Activated CD8-positive, alpha-beta memory T cell treated with anti-CD3 and anti-CD28 coated beads, Interleukin-2, amount 50 U/mL, for 4 hours (primary cell): ENCODE measurements at regions not wholly inside any gene's neighbourhood (a gene's known extent, or its start where the extent isn't known, plus 50 kb on each side); places are given as distances from the start of the nearest gene placed in this dataset.
"Not testable (repeated sequence)": the region's sequence is repeated elsewhere in the genome, so short reads cannot be mapped to it uniquely, and the experiment has no call there.

ENCODE experiments used
- DNase-seq: peaks from one replicate; pipeline ENCODE4 v3.0.0-alpha.2; 2020

- DNase-seq = not testable (repeated sequence)
Measured at GRCh38 chr12:14215949-14216348, 149.5 kb upstream of the ATF7IP start.

- DNase-seq = no peak
Measured at GRCh38 chr12:14216405-14217294, 148.8 kb upstream of the ATF7IP start.

GRCh38 chr12:14219156-14219555 is 146.3 kb upstream of the ATF7IP start:
- no peak for DNase-seq

GRCh38 chr12:14219670-14220069 is 145.8 kb upstream of the ATF7IP start:
- not testable (repeated sequence) for DNase-seq

GRCh38 chr12:14225064-14225463 is 140.4 kb upstream of the ATF7IP start:
- no peak for DNase-seq

- not testable (repeated sequence) for DNase-seq
Measured at GRCh38 chr12:14235176-14235575, 130.3 kb upstream of the ATF7IP start.

GRCh38 chr12:14236641-14237040 is 128.8 kb upstream of the ATF7IP start:
- not testable (repeated sequence) for DNase-seq

- no peak for DNase-seq
Measured at GRCh38 chr12:14238221-14238792, 127.2 kb upstream of the ATF7IP start.

- peak; percentile 31 for DNase-seq
Measured at GRCh38 chr12:14239350-14239934, 126.0 kb upstream of the ATF7IP start.

GRCh38 chr12:14239935-14240872 is 125.3 kb upstream of the ATF7IP start:
- DNase-seq = no peak

- no peak for DNase-seq
Measured at GRCh38 chr12:14240873-14241220, 124.6 kb upstream of the ATF7IP start.

- DNase-seq = not testable (repeated sequence)
Measured at GRCh38 chr12:14242825-14243224, 122.7 kb upstream of the ATF7IP start.

- no peak for DNase-seq
Measured at GRCh38 chr12:14243941-14244340, 121.5 kb upstream of the ATF7IP start.

GRCh38 chr12:14244876-14245669 is 120.4 kb upstream of the ATF7IP start:
- DNase-seq = no peak

GRCh38 chr12:14247166-14247565 is 118.3 kb upstream of the ATF7IP start:
- no peak for DNase-seq

- DNase-seq = no peak
Measured at GRCh38 chr12:14249368-14249767, 116.1 kb upstream of the ATF7IP start.

GRCh38 chr12:14252697-14253096 is 112.8 kb upstream of the ATF7IP start:
- no peak for DNase-seq

- no peak for DNase-seq
Measured at GRCh38 chr12:14253496-14253895, 112.0 kb upstream of the ATF7IP start.

GRCh38 chr12:14254781-14255180 is 110.7 kb upstream of the ATF7IP start:
- DNase-seq = no peak

GRCh38 chr12:14256121-14256520 is 109.4 kb upstream of the ATF7IP start:
- peak; percentile 38 for DNase-seq

- peak; percentile 69 for DNase-seq
Measured at GRCh38 chr12:14256555-14257169, 108.8 kb upstream of the ATF7IP start.

GRCh38 chr12:14257303-14257733 is 108.2 kb upstream of the ATF7IP start:
- no peak for DNase-seq
